Right forelimb (tissue), 1 donor: ENCODE measurements at regions not wholly inside any gene's neighbourhood (a gene's known extent, or its start where the extent isn't known, plus 50 kb on each side); places are given as distances from the start of the nearest gene placed in this dataset.

Experiments used
- DNase-seq: peaks from one replicate; pipeline ENCODE4 v3.0.0-alpha.2; 2018

DNA sequence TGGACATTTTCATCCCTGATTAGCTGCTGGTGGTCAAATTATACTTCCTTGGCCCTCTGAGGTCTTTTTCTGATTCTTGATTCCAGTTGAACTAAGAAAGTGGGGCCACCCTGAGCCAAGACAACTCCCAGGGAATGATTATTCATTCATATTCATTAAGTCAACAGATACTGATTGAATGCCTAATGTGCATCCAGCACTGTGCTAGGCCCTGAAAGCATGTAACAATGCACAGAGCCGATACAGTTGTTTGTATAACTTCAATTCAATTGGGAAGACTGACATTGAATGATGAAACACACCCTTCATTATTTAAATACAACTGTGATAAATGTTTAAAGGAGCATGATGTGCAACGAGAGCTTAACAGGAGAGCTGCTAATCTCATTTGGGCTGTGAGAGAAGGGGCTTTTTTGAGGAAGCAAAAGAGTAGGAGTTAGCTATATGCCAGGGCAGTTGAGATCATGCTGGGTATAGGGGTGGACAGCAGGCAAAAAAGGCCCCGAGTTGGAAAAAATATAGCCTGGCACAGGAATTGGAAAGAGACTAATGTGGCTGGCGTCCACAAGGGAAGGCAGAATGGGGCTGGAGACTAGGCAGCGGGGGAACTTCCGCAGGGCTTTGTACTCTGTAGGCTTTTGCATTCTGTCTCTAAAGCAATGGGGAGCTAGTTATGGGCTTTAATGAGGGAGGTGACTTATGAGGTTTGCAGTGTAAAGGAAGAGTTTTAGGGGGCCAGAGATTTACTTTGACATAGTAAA lies 57.2 kb upstream of the ACVR1 start:
- DNase-seq = no peak

- DNase-seq = no peak
Measured at GRCh38 chr2:157932480-157933159, 56.5 kb upstream of the ACVR1 start.

- DNase-seq = no peak
Measured at GRCh38 chr2:157931542-157931941, 55.4 kb upstream of the ACVR1 start.

- no peak for DNase-seq
Measured at GRCh38 chr2:157930728-157931127, 54.6 kb upstream of the ACVR1 start.

DNA sequence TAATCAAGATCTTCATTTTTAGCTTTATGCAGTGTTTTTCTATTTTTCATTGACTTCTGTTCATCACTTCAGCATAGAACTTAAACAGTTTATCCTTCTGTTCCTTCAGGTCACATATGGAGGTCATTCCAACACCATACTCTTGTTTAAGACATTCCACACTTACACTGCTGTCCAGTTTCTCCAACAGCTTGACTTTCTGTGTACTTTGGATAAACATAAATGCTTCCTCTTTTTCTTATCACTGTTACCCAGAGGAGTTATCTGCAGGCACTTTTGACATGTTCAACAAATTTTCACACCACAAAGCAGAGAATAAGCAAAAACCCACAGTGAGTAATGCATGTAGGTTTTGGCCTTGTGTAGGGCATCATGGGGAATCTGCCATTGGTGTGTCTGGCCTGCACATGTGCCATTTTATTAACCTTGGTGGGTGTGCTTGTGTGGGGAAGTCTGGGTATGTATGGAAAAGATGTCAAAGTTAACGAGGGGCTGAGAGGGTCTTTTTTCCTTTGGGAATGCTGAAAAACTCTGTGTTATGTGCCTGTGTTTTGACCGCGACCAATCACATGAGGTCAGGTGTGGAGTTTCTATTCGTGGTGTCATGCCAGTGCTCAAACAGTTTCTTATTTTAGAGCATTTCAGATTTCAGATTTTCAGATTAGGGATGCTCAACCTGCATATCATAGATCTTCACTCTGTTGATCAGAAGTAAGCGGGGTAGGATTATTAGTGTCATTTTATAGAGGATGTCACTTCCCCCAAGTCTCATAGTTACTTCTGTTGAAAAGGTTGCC lies 53.9 kb upstream of the ACVR1 start:
- DNase-seq = no peak

DNA sequence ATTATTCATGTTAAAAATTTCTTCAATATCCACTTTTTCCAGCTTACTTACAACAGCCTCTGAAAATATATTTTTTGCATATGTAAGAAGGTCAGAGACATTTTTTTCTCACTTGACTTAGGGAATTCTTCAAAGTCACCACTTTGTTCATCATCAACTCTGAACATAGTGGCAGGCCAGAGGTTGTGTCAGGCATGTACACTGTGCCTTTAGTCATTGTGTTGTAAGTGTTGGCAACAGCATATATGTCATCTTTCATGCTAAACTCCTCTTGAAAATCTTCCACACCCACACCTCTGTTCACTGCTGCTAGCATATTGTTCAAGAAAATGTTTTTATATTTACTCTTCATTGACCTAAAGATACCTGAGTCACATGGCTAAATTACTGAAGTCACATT lies 52.2 kb upstream of the ACVR1 start:
- DNase-seq = no peak

GRCh38 chr2:157927155-157927554 lies 51.0 kb upstream of the ACVR1 start:
- no peak for DNase-seq
